Gastroesophageal sphincter (tissue), 3 donors: ENCODE measurements at regions not wholly inside any gene's neighbourhood (a gene's known extent, or its start where the extent isn't known, plus 50 kb on each side); places are given as distances from the start of the nearest gene placed in this dataset.

Source experiments
- EP300 ChIP-seq: sonication (generic); formaldehyde crosslinking; IDR thresholded peaks from one replicate; pipeline ENCODE4 v1.6.1; 2017; ENCODE audit warnings: antibody characterized with exemption, mild to moderate bottlenecking
- POLR2A ChIP-seq, 2 donors: fragments of 450-650 bp; IDR thresholded peaks; one replicate each; pipeline ENCODE4 v1.6.1; 2017; ENCODE audit warnings: antibody characterized with exemption in 2 of 2, mild to moderate bottlenecking in 2 of 2, moderate library complexity in 1 of 2
- POLR2AphosphoS5 ChIP-seq: sonication (generic); formaldehyde crosslinking; IDR thresholded peaks from one replicate; pipeline ENCODE4 v1.6.1; 2017; ENCODE audit warnings: antibody characterized with exemption
- TF ChIP-seq, protein P1 (sequence below), 4 experiments: fragments of 200-600 bp in 2 of 4; fragments of 450-650 bp in 2 of 4; sonication (generic) in 1 of 4; IDR thresholded peaks; one replicate each; pipeline ENCODE4 v1.5.1; 2017 to 2019; ENCODE audit warnings: antibody characterized with exemption in 4 of 4, mild to moderate bottlenecking in 2 of 4, moderate library complexity in 2 of 4

GRCh38 chr13:48772908-48773307, 119.2 kb downstream of the CYSLTR2 start:
- TF ChIP-seq, protein P1, sequence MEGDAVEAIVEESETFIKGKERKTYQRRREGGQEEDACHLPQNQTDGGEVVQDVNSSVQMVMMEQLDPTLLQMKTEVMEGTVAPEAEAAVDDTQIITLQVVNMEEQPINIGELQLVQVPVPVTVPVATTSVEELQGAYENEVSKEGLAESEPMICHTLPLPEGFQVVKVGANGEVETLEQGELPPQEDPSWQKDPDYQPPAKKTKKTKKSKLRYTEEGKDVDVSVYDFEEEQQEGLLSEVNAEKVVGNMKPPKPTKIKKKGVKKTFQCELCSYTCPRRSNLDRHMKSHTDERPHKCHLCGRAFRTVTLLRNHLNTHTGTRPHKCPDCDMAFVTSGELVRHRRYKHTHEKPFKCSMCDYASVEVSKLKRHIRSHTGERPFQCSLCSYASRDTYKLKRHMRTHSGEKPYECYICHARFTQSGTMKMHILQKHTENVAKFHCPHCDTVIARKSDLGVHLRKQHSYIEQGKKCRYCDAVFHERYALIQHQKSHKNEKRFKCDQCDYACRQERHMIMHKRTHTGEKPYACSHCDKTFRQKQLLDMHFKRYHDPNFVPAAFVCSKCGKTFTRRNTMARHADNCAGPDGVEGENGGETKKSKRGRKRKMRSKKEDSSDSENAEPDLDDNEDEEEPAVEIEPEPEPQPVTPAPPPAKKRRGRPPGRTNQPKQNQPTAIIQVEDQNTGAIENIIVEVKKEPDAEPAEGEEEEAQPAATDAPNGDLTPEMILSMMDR (IDR thresholded peaks at IDR 0.05): no peak
- TF ChIP-seq POLR2AphosphoS5 (no peak), POLR2A (IDR thresholded peaks at IDR 0.05) (no peak), EP300 (no peak)
